ENCODE measurements at regions not wholly inside any gene's neighbourhood (a gene's known extent, or its start where the extent isn't known, plus 50 kb on each side); places are given as distances from the start of the nearest gene placed in this dataset.

- Histone ChIP-seq H3K4me1 (ENCODE audit: insufficient read depth) (peaks cover 15% of the 10 kb centered on the region), H3K27ac (no peak overlapping the region), H3K27me3 (no peaks in the 10 kb centered on the region), H4K20me1 (ENCODE audit: insufficient read depth, poor library complexity, severe bottlenecking) (no peaks in the 10 kb centered on the region), H3K4me3 (no peak overlapping the region), H3K9me2 (replicated peaks; ENCODE audit: insufficient read depth) (no peaks in the 10 kb centered on the region), H3K36me3 (replicated peaks; ENCODE audit: insufficient read depth, low read depth) (no peaks in the 10 kb centered on the region), H3K9me3 (ENCODE audit: low read depth) (no peaks in the 10 kb centered on the region), H2AFZ (no peak overlapping the region), H3K79me2 (no peaks in the 10 kb centered on the region), H3K4me2 (no peak overlapping the region)
- WGBS (ENCODE audit: low lambda C conversion rate, missing lambda C conversion rate), result 82% methylated on average over 3 of the region's 3 CpGs
- DNase-seq (ENCODE audit: low spot score), result no peak
- TF ChIP-seq CTCF (IDR thresholded peaks at IDR 0.05; ENCODE audit: poor library complexity), result no peak
- TF ChIP-seq EZH2phosphoT487 (IDR thresholded peaks at IDR 0.05; ENCODE audit: low read depth, severe bottlenecking, unreplicated experiment), result no peak
- no peak for TF ChIP-seq EZH2 (IDR thresholded peaks at IDR 0.05; ENCODE audit: borderline replicate concordance)
Measured at GRCh38 chr21:28235169-28235895, 757.3 kb downstream of the LTN1 start.

- Histone ChIP-seq H3K9me3 (ENCODE audit: low read depth) (no peaks in the 10 kb centered on the region), H4K20me1 (ENCODE audit: insufficient read depth, poor library complexity, severe bottlenecking) (no peaks in the 10 kb centered on the region), H3K27ac (no peak overlapping the region), H3K27me3 (no peaks in the 10 kb centered on the region), H3K4me3 (no peak overlapping the region), H3K36me3 (replicated peaks; ENCODE audit: insufficient read depth, low read depth) (no peaks in the 10 kb centered on the region), H3K9me2 (replicated peaks; ENCODE audit: insufficient read depth) (no peaks in the 10 kb centered on the region), H3K4me1 (ENCODE audit: insufficient read depth) (peaks cover 16% of the 10 kb centered on the region), H3K4me2 (no peak overlapping the region), H2AFZ (no peak overlapping the region), H3K79me2 (no peaks in the 10 kb centered on the region)
- WGBS (ENCODE audit: low lambda C conversion rate, missing lambda C conversion rate), result 87% methylated on average over 5 of the region's 5 CpGs
- DNase-seq (ENCODE audit: low spot score), result no peak
- TF ChIP-seq CTCF (IDR thresholded peaks at IDR 0.05; ENCODE audit: poor library complexity), result no peak
- no peak for TF ChIP-seq EZH2 (IDR thresholded peaks at IDR 0.05; ENCODE audit: borderline replicate concordance)
- no peak for TF ChIP-seq EZH2phosphoT487 (IDR thresholded peaks at IDR 0.05; ENCODE audit: low read depth, severe bottlenecking, unreplicated experiment)
Measured at GRCh38 chr21:28234326-28234725, 758.4 kb downstream of the LTN1 start.

- Histone ChIP-seq H3K79me2 (no peaks in the 10 kb centered on the region), H2AFZ (no peak overlapping the region), H3K4me1 (ENCODE audit: insufficient read depth) (peaks cover 10% of the 10 kb centered on the region), H3K9me3 (ENCODE audit: low read depth) (no peaks in the 10 kb centered on the region), H3K36me3 (replicated peaks; ENCODE audit: insufficient read depth, low read depth) (no peaks in the 10 kb centered on the region), H3K4me2 (no peak overlapping the region), H4K20me1 (ENCODE audit: insufficient read depth, poor library complexity, severe bottlenecking) (no peaks in the 10 kb centered on the region), H3K9me2 (replicated peaks; ENCODE audit: insufficient read depth) (no peaks in the 10 kb centered on the region), H3K27ac (no peak overlapping the region), H3K27me3 (no peaks in the 10 kb centered on the region), H3K4me3 (no peak overlapping the region)
- TF ChIP-seq EZH2phosphoT487 (IDR thresholded peaks at IDR 0.05; ENCODE audit: low read depth, severe bottlenecking, unreplicated experiment) (no peak), CTCF (IDR thresholded peaks at IDR 0.05; ENCODE audit: poor library complexity) (no peak), EZH2 (IDR thresholded peaks at IDR 0.05; ENCODE audit: borderline replicate concordance) (no peak)
- 95% methylated on average over 9 of the region's 9 CpGs for WGBS (ENCODE audit: low lambda C conversion rate, missing lambda C conversion rate)
- no peak for DNase-seq (ENCODE audit: low spot score)
Measured at GRCh38 chr21:28233536-28234220, 759.0 kb downstream of the LTN1 start.
